ENCODE measurements at regions not wholly inside any gene's neighbourhood (a gene's known extent, or its start where the extent isn't known, plus 50 kb on each side); places are given as distances from the start of the nearest gene placed in this dataset.

- Histone ChIP-seq H3K4me3 (no peak overlapping the region), H3K36me3 (no peaks in the 10 kb centered on the region), H3K9me3 (no peaks in the 10 kb centered on the region), H3K27me3 (peaks cover 0 to 3% (median 0%) of the 10 kb centered on the region in 4 donors), H3K4me1 (no peaks in the 10 kb centered on the region), H3K27ac (no peak overlapping the region)
- no peak for DNase-seq
- no peak for FAIRE-seq
- no peak for TF ChIP-seq CTCF (IDR thresholded peaks at IDR 0.05)
- intact Hi-C loops (cut with DNase I), result no loop called here
- no peak for ATAC-seq
- 66 to 81% methylated on average over 2 of the region's 2 CpGs for WGBS, 2 donors
These were observed 308.7 kb downstream of the GBA3 start for GRCh38 chr4:23001478-23001877.

- WGBS, 2 donors, result 94 to 99% methylated on average over 2 of the region's 2 CpGs
- no peak for ATAC-seq
- intact Hi-C loops (cut with DNase I), result no loop called here
These were observed 306.7 kb downstream of the GBA3 start for GRCh38 chr4:22999419-22999818.

GRCh38 chr4:22997358-22998224 lies 304.9 kb downstream of the GBA3 start:
- DNase-seq (no peak), FAIRE-seq (no peak), ATAC-seq (no peak)
- intact Hi-C loops (cut with DNase I), result no loop called here
- H3K27me3 ChIP-seq, result peaks cover 0 to 3% (median 0%) of the 10 kb centered on the region in 4 donors
- no peaks in the 10 kb centered on the region for H3K9me3 ChIP-seq
- H3K36me3 ChIP-seq, result no peaks in the 10 kb centered on the region
- TF ChIP-seq CTCF (IDR thresholded peaks at IDR 0.05), result no peak
- H3K4me1 ChIP-seq, result no peaks in the 10 kb centered on the region
- WGBS, 2 donors, result 69 to 81% methylated on average over 12 of the region's 12 CpGs
- no peak overlapping the region for H3K27ac ChIP-seq
- no peak overlapping the region for H3K4me3 ChIP-seq

More at GRCh38 chr4:22999419-22999818, 306.7 kb downstream of the GBA3 start:
- no peak overlapping the region for H3K4me3 ChIP-seq
- no peaks in the 10 kb centered on the region for H3K9me3 ChIP-seq
- FAIRE-seq (no peak), DNase-seq (no peak)
- no peaks in the 10 kb centered on the region for H3K4me1 ChIP-seq
- TF ChIP-seq CTCF (IDR thresholded peaks at IDR 0.05), result no peak
- no peak overlapping the region for H3K27ac ChIP-seq
- H3K27me3 ChIP-seq, result peaks cover 0 to 3% (median 0%) of the 10 kb centered on the region in 4 donors
- no peaks in the 10 kb centered on the region for H3K36me3 ChIP-seq

GRCh38 chr4:22991576-22991975 lies 298.8 kb downstream of the GBA3 start:
- WGBS, 2 donors, result 39 to 44% methylated on average over 1 of the region's 1 CpG
- no peak for TF ChIP-seq CTCF (IDR thresholded peaks at IDR 0.05)
- H3K9me3 ChIP-seq, result no peaks in the 10 kb centered on the region
- H3K36me3 ChIP-seq, result no peaks in the 10 kb centered on the region
- no peak overlapping the region for H3K27ac ChIP-seq
- no peak for ATAC-seq
- H3K4me1 ChIP-seq, result no peaks in the 10 kb centered on the region
- DNase-seq, result no peak
- no peak overlapping the region for H3K4me3 ChIP-seq
- FAIRE-seq, result no peak
- no peaks in the 10 kb centered on the region for H3K27me3 ChIP-seq
- intact Hi-C loops (cut with DNase I), result no loop called here

GRCh38 chr4:22988526-22988925 lies 295.8 kb downstream of the GBA3 start:
- H3K9me3 ChIP-seq, result no peaks in the 10 kb centered on the region
- H3K4me3 ChIP-seq, result no peak overlapping the region
- H3K27ac ChIP-seq, result no peak overlapping the region
- H3K36me3 ChIP-seq, result no peaks in the 10 kb centered on the region
- H3K27me3 ChIP-seq, result no peaks in the 10 kb centered on the region
- DNase-seq, result no peak
- TF ChIP-seq CTCF (IDR thresholded peaks at IDR 0.05), result no peak
- H3K4me1 ChIP-seq, result no peaks in the 10 kb centered on the region
- no peak for ATAC-seq
- FAIRE-seq, result no peak
- intact Hi-C loops (cut with DNase I), result no loop called here

All from pancreas (tissue), 10 donors.